HG03175 (cell line): ENCODE measurements at regions not wholly inside any gene's neighbourhood (a gene's known extent, or its start where the extent isn't known, plus 50 kb on each side); places are given as distances from the start of the nearest gene placed in this dataset.

ENCODE experiments used
- ATAC-seq: cut with Tn5 transposase; IDR thresholded peaks from one replicate; pipeline ENCODE4 v1.9.1; 2021; ENCODE audit warnings: mild to moderate bottlenecking, moderate library complexity; ENCODE audit not compliant: unreplicated experiment

GRCh38 chr14:83470466-83470865 is 1936.8 kb upstream of the SEL1L start:
- no peak for ATAC-seq

GRCh38 chr14:83470959-83471695 is 1937.5 kb upstream of the SEL1L start:
- ATAC-seq: no peak

GRCh38 chr14:83473416-83474235 is 1940.0 kb upstream of the SEL1L start:
- ATAC-seq: no peak

- no peak for ATAC-seq
Observed at GRCh38 chr14:83478741-83479140, 1945.1 kb upstream of the SEL1L start.

GRCh38 chr14:83483063-83483462 is 1949.4 kb upstream of the SEL1L start:
- ATAC-seq: no peak

GRCh38 chr14:83485591-83485990 is 1951.9 kb upstream of the SEL1L start:
- ATAC-seq: no peak

GRCh38 chr14:83491091-83491490 is 1957.4 kb upstream of the SEL1L start:
- no peak for ATAC-seq

- no peak for ATAC-seq
Observed at GRCh38 chr14:83520837-83521236, 1987.2 kb upstream of the SEL1L start.

- no peak for ATAC-seq
Observed at GRCh38 chr14:83529531-83529930, 1995.9 kb upstream of the SEL1L start.

- ATAC-seq: no peak
Observed at GRCh38 chr14:83533734-83534133, 1996.2 kb upstream of the FLRT2 start.

GRCh38 chr14:83534995-83535394 is 1994.9 kb upstream of the FLRT2 start:
- no peak for ATAC-seq

GRCh38 chr14:83535444-83535843 is 1994.5 kb upstream of the FLRT2 start:
- ATAC-seq: no peak

- ATAC-seq: no peak
Observed at GRCh38 chr14:83541147-83541546, 1988.8 kb upstream of the FLRT2 start.

GRCh38 chr14:83548061-83548839 is 1981.7 kb upstream of the FLRT2 start:
- no peak for ATAC-seq

GRCh38 chr14:83556065-83556464 is 1973.9 kb upstream of the FLRT2 start:
- ATAC-seq: no peak

GRCh38 chr14:83556746-83557453 is 1973.0 kb upstream of the FLRT2 start:
- ATAC-seq: no peak

- no peak for ATAC-seq
Observed at GRCh38 chr14:83558946-83559345, 1971.0 kb upstream of the FLRT2 start.

GRCh38 chr14:83559721-83560120 is 1970.2 kb upstream of the FLRT2 start:
- ATAC-seq: no peak

- ATAC-seq: no peak
Observed at GRCh38 chr14:83561261-83561660, 1968.7 kb upstream of the FLRT2 start.

GRCh38 chr14:83566567-83566966 is 1963.4 kb upstream of the FLRT2 start:
- no peak for ATAC-seq

- ATAC-seq: no peak
Observed at GRCh38 chr14:83568141-83568540, 1961.8 kb upstream of the FLRT2 start.
